HG03439 (cell line): ENCODE measurements at regions not wholly inside any gene's neighbourhood (a gene's known extent, or its start where the extent isn't known, plus 50 kb on each side); places are given as distances from the start of the nearest gene placed in this dataset.

ENCODE experiments used
- ATAC-seq: cut with Tn5 transposase; IDR thresholded peaks from one replicate; pipeline ENCODE4 v1.9.1; 2021; ENCODE audit warnings: mild to moderate bottlenecking, moderate library complexity; ENCODE audit not compliant: unreplicated experiment

- no peak for ATAC-seq
These were observed 441.4 kb upstream of the ZMIZ1 start for GRCh38 chr10:78627254-78627795.

GRCh38 chr10:78628976-78629375, 439.8 kb upstream of the ZMIZ1 start:
- ATAC-seq, result no peak

GRCh38 chr10:78629773-78630172, 439.0 kb upstream of the ZMIZ1 start:
- ATAC-seq, result no peak

GRCh38 chr10:78630944-78631838, 437.6 kb upstream of the ZMIZ1 start:
- ATAC-seq, result no peak

GRCh38 chr10:78634389-78634815, 434.4 kb upstream of the ZMIZ1 start:
- ATAC-seq, result no peak

GRCh38 chr10:78634835-78635234, 433.9 kb upstream of the ZMIZ1 start:
- no peak for ATAC-seq

- no peak for ATAC-seq
These were observed 429.1 kb upstream of the ZMIZ1 start for GRCh38 chr10:78639629-78640028.

GRCh38 chr10:78640796-78641636, 427.8 kb upstream of the ZMIZ1 start:
- ATAC-seq, result no peak

- ATAC-seq, result no peak
These were observed 427.1 kb upstream of the ZMIZ1 start for GRCh38 chr10:78641693-78642092.

GRCh38 chr10:78642269-78642816, 426.4 kb upstream of the ZMIZ1 start:
- no peak for ATAC-seq

GRCh38 chr10:78643513-78643912, 425.3 kb upstream of the ZMIZ1 start:
- no peak for ATAC-seq

GRCh38 chr10:78644550-78644949, 424.2 kb upstream of the ZMIZ1 start:
- ATAC-seq, result no peak

- no peak for ATAC-seq
These were observed 423.5 kb upstream of the ZMIZ1 start for GRCh38 chr10:78645169-78645686.

- ATAC-seq, result no peak
These were observed 422.8 kb upstream of the ZMIZ1 start for GRCh38 chr10:78645975-78646374.

- ATAC-seq, result no peak
These were observed 420.4 kb upstream of the ZMIZ1 start for GRCh38 chr10:78648256-78648860.

- no peak for ATAC-seq
These were observed 419.3 kb upstream of the ZMIZ1 start for GRCh38 chr10:78649429-78649828.

GRCh38 chr10:78650122-78650521, 418.6 kb upstream of the ZMIZ1 start:
- ATAC-seq, result no peak

- no peak for ATAC-seq
These were observed 417.5 kb upstream of the ZMIZ1 start for GRCh38 chr10:78651287-78651686.

- no peak for ATAC-seq
These were observed 415.2 kb upstream of the ZMIZ1 start for GRCh38 chr10:78653555-78653954.

GRCh38 chr10:78654047-78654590, 414.6 kb upstream of the ZMIZ1 start:
- no peak for ATAC-seq
